H1 (cell line): ENCODE measurements at regions not wholly inside any gene's neighbourhood (a gene's known extent, or its start where the extent isn't known, plus 50 kb on each side); places are given as distances from the start of the nearest gene placed in this dataset.

Experiments
- CTCF ChIA-PET: fragments of 300-600 bp; sonication (Branson Sonifier 250); formaldehyde crosslinking; loops from one replicate; lab custom pipeline; 2021; ENCODE audit not compliant: partially characterized antibody; lab: Charles Lee
- POLR2A ChIA-PET: fragments of 300-600 bp; sonication (Branson Sonifier 250); formaldehyde crosslinking; loops from one replicate; lab custom pipeline; 2021; ENCODE audit warnings: inconsistent platforms; ENCODE audit not compliant: partially characterized antibody; lab: Charles Lee
- DNase-seq, 2 experiments: peaks; one replicate each; pipeline versions ENCODE4 v3.0.0 to v3.0.0-alpha.2; 2010 to 2022; ENCODE audit warnings: low spot score in 2 of 2, low read depth in 1 of 2, mixed read lengths in 1 of 2
- FAIRE-seq: peaks from 2 replicates; lab custom pipeline; 2011; peaks lifted over from hg19 to GRCh38; lab: Jason Lieb, UNC
- H2AFZ ChIP-seq: 2 replicates; pipeline ENCODE4 v1.8.1; 2012; ENCODE audit warnings: low read length, inconsistent platforms
- H2AK5ac ChIP-seq: 2 replicates; pipeline ENCODE4 v1.6.1; 2013; ENCODE audit warnings: low read depth, low read length
- H2BK120ac ChIP-seq: replicated peaks from 2 replicates; pipeline ENCODE3; 2013; ENCODE audit warnings: low read depth, low read length, inconsistent platforms
- H2BK12ac ChIP-seq: 2 replicates; pipeline ENCODE4 v1.6.1; 2013; ENCODE audit warnings: low read depth, low read length
- H2BK15ac ChIP-seq: 2 replicates; pipeline ENCODE4 v1.6.1; 2013; ENCODE audit warnings: low read length
- H2BK20ac ChIP-seq: 2 replicates; pipeline ENCODE4 v1.6.1; 2013; ENCODE audit warnings: low read length
- H2BK5ac ChIP-seq: 2 replicates; pipeline ENCODE4 v1.6.1; 2013; ENCODE audit warnings: low read depth, low read length
- H3K14ac ChIP-seq: 2 replicates; pipeline ENCODE4 v1.6.1; 2013; ENCODE audit warnings: inconsistent platforms; ENCODE audit not compliant: insufficient read length
- H3K18ac ChIP-seq: 2 replicates; pipeline ENCODE4 v1.6.1; 2013; ENCODE audit warnings: low read length; ENCODE audit errors: extremely low read depth
- H3K23ac ChIP-seq: 2 replicates; pipeline ENCODE4 v1.6.1; 2013; ENCODE audit warnings: inconsistent platforms; ENCODE audit not compliant: insufficient read length
- H3K23me2 ChIP-seq: 2 replicates; pipeline ENCODE4 v1.6.1; 2013; ENCODE audit warnings: low read depth, low read length
- H3K27ac ChIP-seq: 2 replicates; pipeline ENCODE4 v1.6.1; 2011; ENCODE audit warnings: low read depth, low read length, inconsistent platforms
- H3K27me3 ChIP-seq, 4 experiments: replicated peaks in 1 of 4; 1 replicate in 1 of 4; 2 replicates in 3 of 4; pipeline versions ENCODE4 v1.6.1 to v1.8.1; 2011 to 2013; ENCODE audit warnings: low read length in 3 of 4, mild to moderate bottlenecking in 3 of 4, inconsistent platforms in 2 of 4, mixed read lengths in 2 of 4, moderate library complexity in 1 of 4; ENCODE audit not compliant: control insufficient read depth in 3 of 4, insufficient read depth in 3 of 4; ENCODE audit errors: extremely low read depth in 1 of 4
- H3K36me3 ChIP-seq, 4 experiments: 2 replicates each; pipeline versions ENCODE4 v1.6.1 to v1.8.1; 2011 to 2013; ENCODE audit warnings: mild to moderate bottlenecking in 4 of 4, low read length in 3 of 4, moderate library complexity in 2 of 4, control low read depth in 1 of 4, inconsistent platforms in 1 of 4; ENCODE audit not compliant: insufficient read depth in 4 of 4, control insufficient read depth in 2 of 4
- H3K4ac ChIP-seq: replicated peaks from 2 replicates; pipeline ENCODE3; 2013; ENCODE audit warnings: low read length, low read depth, mixed read lengths, inconsistent platforms; ENCODE audit not compliant: insufficient read length
- H3K4me1 ChIP-seq, 4 experiments: replicated peaks in 1 of 4; 1 replicate in 1 of 4; 2 replicates in 3 of 4; pipeline versions ENCODE4 v1.6.1 to v1.8.1; 2011 to 2013; ENCODE audit warnings: low read length in 3 of 4, inconsistent platforms in 2 of 4, mixed read lengths in 1 of 4; ENCODE audit not compliant: insufficient read depth in 4 of 4, control insufficient read depth in 3 of 4
- H3K4me2 ChIP-seq, 2 experiments: 2 replicates each; pipeline versions ENCODE4 v1.6.1 to v1.8.1; 2011 to 2013; ENCODE audit warnings: low read depth in 2 of 2, low read length in 2 of 2, control low read depth in 1 of 2, inconsistent platforms in 1 of 2, mild to moderate bottlenecking in 1 of 2; ENCODE audit not compliant: insufficient read depth in 1 of 2
- H3K4me3 ChIP-seq, 4 experiments: fragments of 200-600, 300-600 bp in 1 of 4; sonication (generic), shearing (Covaris generic), sonication (Bioruptor Twin) in 1 of 4; 2 replicates each; pipeline versions ENCODE4 v1.5.1 to v1.8.1; 2011 to 2016; ENCODE audit warnings: low read length in 4 of 4, low read depth in 3 of 4, control low read depth in 2 of 4, inconsistent platforms in 2 of 4, mild to moderate bottlenecking in 2 of 4, mixed read lengths in 1 of 4, moderate library complexity in 1 of 4; ENCODE audit not compliant: insufficient read depth in 2 of 4; ENCODE audit errors: extremely low read depth in 1 of 4
- H3K56ac ChIP-seq: replicated peaks from 2 replicates; pipeline ENCODE3; 2013; ENCODE audit warnings: low read depth, mild to moderate bottlenecking, mixed read lengths, low read length, inconsistent platforms; ENCODE audit not compliant: insufficient read length
- H3K79me1 ChIP-seq: 2 replicates; pipeline ENCODE4 v1.6.1; 2013; ENCODE audit warnings: low read depth, low read length, control low read depth
- H3K79me2 ChIP-seq, 2 experiments: 2 replicates each; pipeline versions ENCODE4 v1.6.1 to v1.8.1; 2012 to 2013; ENCODE audit warnings: low read length in 2 of 2, mild to moderate bottlenecking in 2 of 2, inconsistent platforms in 1 of 2; ENCODE audit not compliant: insufficient read depth in 2 of 2, control insufficient read depth in 1 of 2
- H3K9ac ChIP-seq, 4 experiments: replicated peaks in 1 of 4; 1 replicate in 1 of 4; 2 replicates in 3 of 4; pipeline versions ENCODE4 v1.6.1 to v1.8.1; 2011 to 2013; ENCODE audit warnings: low read depth in 3 of 4, low read length in 3 of 4, control low read depth in 2 of 4, mild to moderate bottlenecking in 2 of 4, moderate library complexity in 2 of 4, inconsistent platforms in 1 of 4; ENCODE audit errors: extremely low read depth in 1 of 4
- H3K9me3 ChIP-seq, 2 experiments: 2 replicates each; pipeline versions ENCODE4 v1.6.1 to v1.8.1; 2012 to 2013; ENCODE audit warnings: mild to moderate bottlenecking in 2 of 2, moderate library complexity in 2 of 2, control low read depth in 1 of 2, inconsistent platforms in 1 of 2, low read depth in 1 of 2, low read length in 1 of 2, mixed read lengths in 1 of 2; ENCODE audit not compliant: insufficient read depth in 2 of 2
- H4K20me1 ChIP-seq, 2 experiments: replicated peaks in 1 of 2; 2 replicates each; pipeline versions ENCODE3 to v1.8.1; 2011 to 2013; ENCODE audit warnings: inconsistent platforms in 2 of 2, low read length in 2 of 2, mild to moderate bottlenecking in 1 of 2; ENCODE audit not compliant: insufficient read depth in 2 of 2, control insufficient read depth in 1 of 2
- H4K5ac ChIP-seq: 2 replicates; pipeline ENCODE4 v1.6.1; 2013; ENCODE audit warnings: low read length, low read depth, mixed read lengths, inconsistent platforms; ENCODE audit not compliant: insufficient read length
- H4K8ac ChIP-seq: 2 replicates; pipeline ENCODE4 v1.8.0; 2013; ENCODE audit warnings: mild to moderate bottlenecking, moderate library complexity, low read length, inconsistent platforms; ENCODE audit not compliant: insufficient read depth; ENCODE audit errors: extremely low read depth
- H4K91ac ChIP-seq: replicated peaks from 2 replicates; pipeline ENCODE3; 2013; ENCODE audit warnings: low read length, mixed read lengths, inconsistent platforms; ENCODE audit not compliant: insufficient read length
- POU5F1 ChIP-seq: IDR thresholded peaks from 2 replicates; pipeline ENCODE4 v1.6.1; 2011; ENCODE audit warnings: low read depth, mild to moderate bottlenecking, low read length, moderate library complexity
- RFX5 ChIP-seq: IDR thresholded peaks from 2 replicates; pipeline ENCODE4 v1.6.1; 2011; ENCODE audit warnings: low read depth, low read length, improper control_type of control experiment, borderline replicate concordance
- TAF1 ChIP-seq: IDR thresholded peaks from 2 replicates; pipeline ENCODE4 v1.6.1; 2011; ENCODE audit warnings: mild to moderate bottlenecking, low read depth, low read length
- YY1 ChIP-seq: IDR thresholded peaks from 2 replicates; pipeline ENCODE4 v1.6.1; 2011; ENCODE audit warnings: low read depth, mild to moderate bottlenecking, low read length
- WGBS, 2 experiments: shearing (Covaris generic) in 1 of 2; methylation state at CpG; one replicate each; pipeline versions ENCODE4 v1.1.6 to v1.1.7; 2013 to 2015; ENCODE audit warnings: low lambda C conversion rate in 2 of 2, mixed read lengths in 2 of 2, inconsistent platforms in 1 of 2, low coverage in 1 of 2, missing lambda C conversion rate in 1 of 2; ENCODE audit not compliant: insufficient replicate concordance in 2 of 2, insufficient coverage in 1 of 2, insufficient read length in 1 of 2; ENCODE audit errors: extremely low coverage in 1 of 2, missing lambda C conversion rate in 1 of 2; 5-methylcytosine and 5-hydroxymethylcytosine counted together

DNA sequence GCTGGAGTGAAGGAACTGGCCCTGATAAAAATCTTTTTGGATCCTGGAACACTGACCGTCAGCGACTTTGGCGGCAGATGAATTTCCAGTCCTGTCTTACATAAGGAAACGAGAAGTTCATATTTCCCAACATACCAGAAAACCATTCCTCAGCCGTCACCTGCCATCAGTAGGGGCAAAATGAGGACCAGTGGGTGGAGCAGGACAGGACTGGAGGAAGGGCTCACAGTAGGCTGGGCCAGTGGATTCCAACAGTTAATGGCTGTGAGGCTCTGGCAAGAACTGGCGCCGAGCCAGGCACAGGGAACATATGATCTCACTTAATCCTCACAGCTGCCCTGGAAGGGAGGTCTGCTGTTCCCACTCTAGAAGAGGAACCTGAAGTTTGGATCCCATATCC lies 67.2 kb upstream of the FAM181A start:
- H3K56ac ChIP-seq: no peak overlapping the region
- H3K36me3 ChIP-seq: no peaks in the 10 kb centered on the region
- no peak overlapping the region for H2BK15ac ChIP-seq
- no peak overlapping the region for H3K18ac ChIP-seq
- H4K8ac ChIP-seq: no peak overlapping the region
- H3K23ac ChIP-seq: no peak overlapping the region
- no peak overlapping the region for H4K91ac ChIP-seq
- no peak overlapping the region for H3K14ac ChIP-seq
- POLR2A ChIA-PET: no interaction called here
- H2BK20ac ChIP-seq: no peak overlapping the region
- no peak overlapping the region for H2BK5ac ChIP-seq
- H3K4me2 ChIP-seq: no peak overlapping the region
- no peaks in the 10 kb centered on the region; the same call in 1 of the 2 replicates for H3K23me2 ChIP-seq
- H2BK12ac ChIP-seq: no peak overlapping the region
- TF ChIP-seq POU5F1: no peak
- TF ChIP-seq YY1: no peak
- TF ChIP-seq TAF1: no peak
- TF ChIP-seq RFX5: no peak
- TF ChIP-seq, all 59 proteins: peak for 0
- no peaks in the 10 kb centered on the region for H3K9me3 ChIP-seq
- CTCF ChIA-PET: interaction anchor here (0.6 to 2.7 kb wide), 5 partner anchors 13 to 206 kb away, joined by 3 to 7 read pairs (median 3); no protein-coding TSS in a partner anchor
- H4K5ac ChIP-seq: no peak overlapping the region
- H3K4me1 ChIP-seq: no peaks in the 10 kb centered on the region
- H2AFZ ChIP-seq: no peak overlapping the region
- WGBS, 2 experiments: 92% methylated on average over 7 of the region's 7 CpGs; no CpG with 5 or more reads in 1 of the 2 experiments
- H3K4ac ChIP-seq: no peak overlapping the region
- no peak overlapping the region for H3K9ac ChIP-seq
- H2BK120ac ChIP-seq: no peak overlapping the region
- peaks cover 0 to 2% (median 0%) of the 10 kb centered on the region in 4 experiments; a peak in 1 of 7 replicates for H3K27me3 ChIP-seq
- no peaks in the 10 kb centered on the region for H4K20me1 ChIP-seq
- H3K79me2 ChIP-seq: no peaks in the 10 kb centered on the region; a peak in 1 of 4 replicates
- no peak for FAIRE-seq
- H3K4me3 ChIP-seq: no peak overlapping the region
- DNase-seq: no peak
- H3K79me1 ChIP-seq: no peaks in the 10 kb centered on the region
- no peak overlapping the region for H3K27ac ChIP-seq
- H2AK5ac ChIP-seq: no peak overlapping the region
